Kidney (tissue), 13 donors: ENCODE measurements at regions not wholly inside any gene's neighbourhood (a gene's known extent, or its start where the extent isn't known, plus 50 kb on each side); places are given as distances from the start of the nearest gene placed in this dataset.

Source experiments
- DNase-seq, 5 donors: peaks; one replicate each; pipeline ENCODE4 v3.0.0-alpha.2; 2013 to 2020
- FAIRE-seq: peaks from 2 replicates; lab custom pipeline; 2012; peaks lifted over from hg19 to GRCh38; lab: Jason Lieb, UNC
- H3K27ac ChIP-seq, 2 donors: one replicate each; pipeline ENCODE4 v1.7.0; 2013; ENCODE audit warnings: low read depth in 2 of 2, low read length in 2 of 2, inconsistent platforms in 1 of 2
- H3K27me3 ChIP-seq: one replicate; pipeline ENCODE4 v1.7.1; 2013; ENCODE audit warnings: low read length, inconsistent platforms; ENCODE audit not compliant: control insufficient read depth, insufficient read depth
- H3K36me3 ChIP-seq, 3 donors: one replicate each; pipeline versions ENCODE4 v1.7.0 to v1.7.1; 2013; ENCODE audit warnings: low read length in 3 of 3, control low read depth in 1 of 3, inconsistent platforms in 1 of 3; ENCODE audit not compliant: insufficient read depth in 3 of 3, control insufficient read depth in 2 of 3
- H3K4me1 ChIP-seq, 3 donors: one replicate each; pipeline versions ENCODE4 v1.7.0 to v1.7.1; 2013; ENCODE audit warnings: low read length in 3 of 3, inconsistent platforms in 1 of 3, low read depth in 1 of 3; ENCODE audit not compliant: control insufficient read depth in 2 of 3, insufficient read depth in 2 of 3
- H3K4me3 ChIP-seq, 3 donors: one replicate each; pipeline versions ENCODE4 v1.7.0 to v1.8.1; 2013; ENCODE audit warnings: low read length in 3 of 3, control low read depth in 1 of 3, inconsistent platforms in 1 of 3
- H3K9ac ChIP-seq, 3 donors: one replicate each; pipeline versions ENCODE4 v1.7.0 to v1.7.1; 2013; ENCODE audit warnings: low read length in 3 of 3, control low read depth in 1 of 3, inconsistent platforms in 1 of 3
- H3K9me3 ChIP-seq, 3 donors: one replicate each; pipeline versions ENCODE4 v1.7.0 to v1.7.1; 2013; ENCODE audit warnings: low read length in 3 of 3, control low read depth in 1 of 3, inconsistent platforms in 1 of 3; ENCODE audit not compliant: control insufficient read depth in 2 of 3, insufficient read depth in 1 of 3
- intact Hi-C: fragments of 100-400 bp; cut with DNase I; formaldehyde crosslinking; loops from one replicate; pipeline ENCODE4 v1.11.1; 2022
- TF ChIP-seq, protein P1 (sequence below): IDR thresholded peaks from 3 replicates; pipeline ENCODE4 v1.5.1; 2012; ENCODE audit warnings: mild to moderate bottlenecking, moderate library complexity, borderline replicate concordance; ENCODE audit not compliant: insufficient read depth; ENCODE audit errors: extremely low read depth
- donor health status: control.
- donor health status: control.
- donor health status: control.
- donor health status: control.
- donor health status: control.
- donor health status: DM: yes; HTN: yes; CAD: no.
- donor health status: Normal renal cell carcinoma (clear cell type).

DNA sequence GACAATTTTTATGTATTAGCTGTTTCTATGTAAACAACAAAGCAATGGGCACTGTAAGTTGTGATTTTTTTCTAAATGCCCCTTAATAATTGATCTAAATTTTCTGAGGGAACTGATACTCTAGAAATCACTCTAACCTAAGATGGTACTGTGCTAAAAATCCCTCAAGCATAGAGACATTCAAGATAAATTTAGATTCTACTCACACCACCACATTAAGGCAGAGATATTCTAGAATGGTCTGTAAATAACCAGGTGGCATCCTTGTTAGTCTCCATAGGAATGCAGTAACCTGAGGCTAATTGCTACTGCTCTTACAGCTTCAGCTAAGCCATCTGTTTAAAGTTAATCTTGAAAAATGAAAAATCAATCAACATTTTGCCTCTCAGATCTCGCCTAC, 87.3 kb downstream of the SLC41A2 start:
- Histone ChIP-seq H3K27me3 (no peaks in the 10 kb centered on the region), H3K9ac (no peak overlapping the region), H3K4me1 (no peaks in the 10 kb centered on the region), H3K36me3 (no peaks in the 10 kb centered on the region), H3K4me3 (no peak overlapping the region), H3K27ac (no peak overlapping the region), H3K9me3 (no peaks in the 10 kb centered on the region)
- TF ChIP-seq, protein P1, sequence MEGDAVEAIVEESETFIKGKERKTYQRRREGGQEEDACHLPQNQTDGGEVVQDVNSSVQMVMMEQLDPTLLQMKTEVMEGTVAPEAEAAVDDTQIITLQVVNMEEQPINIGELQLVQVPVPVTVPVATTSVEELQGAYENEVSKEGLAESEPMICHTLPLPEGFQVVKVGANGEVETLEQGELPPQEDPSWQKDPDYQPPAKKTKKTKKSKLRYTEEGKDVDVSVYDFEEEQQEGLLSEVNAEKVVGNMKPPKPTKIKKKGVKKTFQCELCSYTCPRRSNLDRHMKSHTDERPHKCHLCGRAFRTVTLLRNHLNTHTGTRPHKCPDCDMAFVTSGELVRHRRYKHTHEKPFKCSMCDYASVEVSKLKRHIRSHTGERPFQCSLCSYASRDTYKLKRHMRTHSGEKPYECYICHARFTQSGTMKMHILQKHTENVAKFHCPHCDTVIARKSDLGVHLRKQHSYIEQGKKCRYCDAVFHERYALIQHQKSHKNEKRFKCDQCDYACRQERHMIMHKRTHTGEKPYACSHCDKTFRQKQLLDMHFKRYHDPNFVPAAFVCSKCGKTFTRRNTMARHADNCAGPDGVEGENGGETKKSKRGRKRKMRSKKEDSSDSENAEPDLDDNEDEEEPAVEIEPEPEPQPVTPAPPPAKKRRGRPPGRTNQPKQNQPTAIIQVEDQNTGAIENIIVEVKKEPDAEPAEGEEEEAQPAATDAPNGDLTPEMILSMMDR: no peak
- DNase-seq (peak in 2 of 5 donors; percentile 38 to 40), FAIRE-seq (no peak)
- intact Hi-C loops: no loop called here

DNA sequence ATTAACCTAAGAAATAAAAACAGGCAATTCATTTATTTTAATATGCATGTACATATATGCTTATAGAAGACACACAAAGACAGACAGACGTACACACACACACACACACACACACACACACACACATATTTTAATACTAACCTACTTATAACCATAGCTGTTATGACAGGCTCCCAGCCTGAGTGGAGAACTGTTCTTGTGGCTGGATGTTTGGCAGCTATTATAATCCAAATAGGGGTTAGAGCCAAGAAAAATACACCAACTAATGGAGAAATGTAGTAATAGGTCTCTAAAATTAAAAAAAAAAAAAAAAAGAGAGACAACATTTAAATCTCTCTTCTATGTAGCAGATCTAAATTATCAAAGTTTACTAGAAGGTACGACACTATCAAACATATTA, 91.8 kb downstream of the SLC41A2 start:
- no peaks in the 10 kb centered on the region for H3K4me1 ChIP-seq
- no peak overlapping the region for H3K4me3 ChIP-seq
- TF ChIP-seq, protein P1: no peak
- no peaks in the 10 kb centered on the region for H3K36me3 ChIP-seq
- intact Hi-C loops: no loop called here
- no peak for FAIRE-seq
- no peak overlapping the region for H3K9ac ChIP-seq
- no peak overlapping the region for H3K27ac ChIP-seq
- no peaks in the 10 kb centered on the region for H3K27me3 ChIP-seq
- no peaks in the 10 kb centered on the region for H3K9me3 ChIP-seq
- no peak for DNase-seq

DNA sequence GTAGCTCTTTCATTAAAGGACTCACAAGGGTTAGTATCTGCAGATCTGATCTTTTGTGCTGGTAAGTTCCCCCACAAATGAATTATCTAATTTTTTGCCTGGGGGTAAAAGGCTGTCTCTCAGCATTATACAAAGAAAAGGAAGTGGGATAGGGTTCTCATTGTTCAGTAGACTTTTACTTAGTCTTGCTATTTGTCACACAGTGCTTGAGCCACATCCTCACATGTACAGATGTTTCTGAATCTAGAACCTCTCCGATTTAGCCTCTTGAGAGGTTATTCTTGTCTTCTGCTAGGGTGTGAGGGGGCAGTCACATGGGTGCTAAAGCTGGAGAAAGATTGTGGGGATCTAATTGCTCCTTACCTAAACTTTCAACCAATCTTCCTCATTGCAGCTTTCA, 93.0 kb downstream of the SLC41A2 start:
- Histone ChIP-seq H3K27me3 (no peaks in the 10 kb centered on the region), H3K9me3 (no peaks in the 10 kb centered on the region), H3K27ac (no peak overlapping the region), H3K4me1 (no peaks in the 10 kb centered on the region), H3K4me3 (no peak overlapping the region), H3K36me3 (no peaks in the 10 kb centered on the region), H3K9ac (no peak overlapping the region)
- TF ChIP-seq, protein P1: no peak
- FAIRE-seq (no peak), DNase-seq (no peak)
- intact Hi-C loops: no loop called here

DNA sequence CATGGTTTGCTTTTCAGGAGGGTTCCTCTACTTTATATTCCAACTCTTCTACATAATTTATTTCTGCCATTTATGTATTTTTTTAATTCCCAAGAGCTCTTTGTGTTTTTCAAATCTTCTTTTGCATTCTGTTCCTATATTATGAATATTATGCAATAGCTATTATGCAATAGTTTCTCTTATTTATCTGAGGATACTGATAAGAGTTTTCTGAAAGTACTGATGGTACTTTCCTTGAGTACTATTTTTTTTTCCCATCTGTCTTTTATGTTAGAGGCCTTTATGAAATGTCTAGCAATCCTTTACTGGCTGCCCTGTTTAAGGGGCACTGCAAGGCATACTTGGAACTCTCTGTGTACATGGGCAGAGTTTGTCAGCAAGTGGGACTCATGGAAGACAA, 93.4 kb downstream of the SLC41A2 start:
- no peak overlapping the region for H3K9ac ChIP-seq
- no peaks in the 10 kb centered on the region for H3K4me1 ChIP-seq
- no peaks in the 10 kb centered on the region for H3K9me3 ChIP-seq
- no peaks in the 10 kb centered on the region for H3K27me3 ChIP-seq
- FAIRE-seq (no peak), DNase-seq (no peak)
- H3K4me3 ChIP-seq: no peak overlapping the region
- H3K27ac ChIP-seq: no peak overlapping the region
- intact Hi-C loops: no loop called here
- H3K36me3 ChIP-seq: no peaks in the 10 kb centered on the region
- TF ChIP-seq, protein P1: no peak
